NCI-H1092 treated with DMSO at 0.1 percent for 48 hours (cell line): ENCODE measurements at regions not wholly inside any gene's neighbourhood (a gene's known extent, or its start where the extent isn't known, plus 50 kb on each side); places are given as distances from the start of the nearest gene placed in this dataset.
"Not testable (repeated sequence)": the region's sequence is repeated elsewhere in the genome, so short reads cannot be mapped to it uniquely, and the experiment has no call there.

Source experiments
- DNase-seq: peaks from one replicate; lab custom pipeline; 2025; lab: John Stamatoyannopoulos, UW

DNA sequence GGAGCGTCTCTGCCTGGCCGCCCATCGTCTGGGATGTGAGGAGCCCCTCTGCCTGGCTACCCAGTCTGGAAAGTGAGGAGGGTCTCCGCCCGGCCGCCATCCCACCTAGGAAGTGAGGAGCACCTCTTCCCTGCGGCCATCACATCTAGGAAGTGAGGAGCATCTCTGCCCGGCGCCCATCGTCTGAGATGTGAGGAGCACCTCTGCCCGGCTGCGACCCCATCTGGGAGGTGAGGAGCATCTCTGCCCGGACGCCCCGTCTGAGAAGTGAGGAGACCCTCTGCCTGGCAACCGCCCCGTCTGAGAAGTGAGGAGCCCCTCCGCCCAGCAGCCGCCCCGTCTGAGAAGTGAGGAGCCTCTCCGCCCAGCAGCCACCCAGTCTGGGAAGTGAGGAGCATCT lies 84.5 kb downstream of the IDS start:
- DNase-seq, result not testable (repeated sequence)

DNA sequence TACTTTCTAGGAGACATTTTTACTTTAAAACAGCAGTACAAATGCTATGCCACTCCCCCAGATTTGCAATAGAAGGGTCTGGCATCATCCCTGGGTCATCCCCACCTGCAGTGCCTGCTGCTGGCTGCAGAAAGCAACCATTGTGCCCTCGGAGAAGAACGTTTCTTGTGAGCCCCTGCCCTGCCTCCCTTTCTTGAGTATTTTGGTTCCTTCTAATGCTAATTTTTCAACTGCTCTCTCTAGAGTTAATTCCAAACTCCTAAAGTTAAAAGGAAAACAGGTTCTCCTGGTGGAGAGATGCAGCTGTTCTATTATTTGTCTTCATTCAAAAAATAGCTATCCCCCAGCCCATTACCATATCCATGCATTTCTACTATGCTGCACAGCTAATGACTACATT lies 107.1 kb downstream of the IDS start:
- no peak for DNase-seq

- peak; percentile 7 for DNase-seq
Observed at GRCh38 chrX:149392921-149393320, 112.2 kb downstream of the IDS start.

GRCh38 chrX:149383852-149384251 lies 121.3 kb downstream of the IDS start:
- DNase-seq, result no peak

DNA sequence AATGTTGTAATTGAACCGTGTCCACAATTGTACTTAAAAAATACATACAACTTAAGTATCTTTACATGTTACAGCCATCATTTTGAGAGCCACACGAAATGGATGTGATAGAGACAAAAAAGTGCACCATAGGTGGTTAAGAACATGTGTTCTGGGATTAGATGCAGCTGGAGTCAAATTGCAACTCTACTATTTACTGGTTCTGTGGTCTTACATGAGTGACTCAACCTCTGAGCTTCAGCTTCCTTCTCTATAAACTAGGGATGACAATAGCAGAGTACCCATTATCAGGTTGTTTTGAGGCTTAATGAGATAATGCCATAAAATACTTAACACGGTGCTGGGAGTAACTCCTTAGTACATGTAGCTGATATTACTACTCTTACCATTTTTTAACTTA lies 130.4 kb downstream of the IDS start:
- no peak for DNase-seq

- DNase-seq, result no peak
Observed at GRCh38 chrX:149372866-149373265, 132.2 kb downstream of the IDS start.

DNA sequence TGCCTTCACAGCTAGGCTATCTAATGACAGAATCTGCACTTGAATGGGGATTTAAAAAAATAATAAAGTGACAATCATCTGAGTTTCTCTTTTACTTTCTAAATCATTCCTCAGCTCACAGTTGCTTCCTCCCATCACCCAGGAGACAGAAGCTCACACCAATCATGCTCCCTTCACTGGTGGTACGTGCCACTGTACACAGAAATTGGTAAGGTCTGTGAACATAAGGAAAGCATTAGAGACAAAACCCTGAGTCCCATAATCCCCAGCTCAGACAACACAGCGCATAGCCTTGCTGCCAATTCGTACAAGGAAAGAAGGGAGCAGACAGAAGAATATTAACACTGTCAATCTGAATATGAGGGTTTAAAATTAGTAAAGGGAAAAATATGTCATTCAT lies 133.1 kb downstream of the IDS start:
- no peak for DNase-seq

GRCh38 chrX:149370097-149370496 lies 135.0 kb downstream of the IDS start:
- no peak for DNase-seq

DNA sequence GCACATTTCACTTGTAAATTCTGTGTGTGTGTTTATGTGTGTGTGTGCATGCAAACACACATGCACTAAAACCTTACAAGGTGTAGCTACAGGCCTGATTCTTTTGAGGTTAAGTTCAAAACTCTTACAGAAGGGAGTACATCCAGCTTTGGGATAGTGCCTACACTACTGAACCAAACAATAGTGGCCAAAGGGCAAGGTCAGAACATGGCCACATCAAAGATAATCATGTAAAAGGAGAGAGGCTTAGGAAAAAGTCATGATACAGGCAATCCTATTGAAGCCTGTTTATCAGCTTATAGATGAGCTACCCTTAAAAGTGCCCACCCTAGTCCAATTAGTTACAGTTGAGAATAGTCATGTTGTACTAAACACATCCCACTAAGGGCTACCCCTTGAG lies 139.6 kb downstream of the IDS start:
- no peak for DNase-seq

DNA sequence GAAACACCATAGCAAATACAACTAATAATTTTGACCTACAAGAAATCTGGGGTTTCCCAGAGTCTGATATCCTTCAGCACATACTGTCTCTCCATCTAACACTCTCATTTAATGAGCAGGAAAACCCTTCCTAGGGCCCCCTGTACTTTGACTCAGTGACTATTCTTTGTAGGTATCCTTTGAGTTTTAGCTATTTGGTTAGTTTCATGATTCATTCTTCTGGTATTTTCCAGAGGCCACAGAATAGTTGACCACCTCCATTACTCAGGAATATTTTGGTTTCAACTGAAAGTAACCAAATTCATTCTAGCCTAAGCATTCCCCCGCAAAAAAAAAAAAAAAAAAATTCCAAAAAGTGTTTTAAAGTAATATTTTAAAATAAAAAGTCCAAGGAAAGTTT lies 140.0 kb downstream of the IDS start:
- no peak for DNase-seq

DNA sequence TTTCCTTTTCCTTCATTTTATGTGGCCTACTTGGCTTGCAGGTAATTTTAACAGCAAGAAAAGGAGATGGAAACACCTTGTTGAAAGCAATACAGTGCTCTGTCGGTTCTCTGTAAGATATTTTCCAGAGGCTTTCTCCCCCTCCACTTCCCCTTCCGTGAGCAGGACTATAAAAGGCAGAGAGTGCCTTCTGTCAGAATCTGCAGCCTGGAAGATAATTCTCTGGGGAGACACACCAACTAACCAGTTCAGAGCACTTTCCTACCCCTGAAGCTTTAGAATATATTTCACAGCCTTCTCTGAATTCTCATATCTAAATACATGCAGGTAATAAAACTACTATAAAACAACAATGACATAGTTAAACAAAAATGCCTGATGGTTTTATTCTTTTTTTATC lies 141.1 kb downstream of the IDS start:
- DNase-seq, result no peak

DNA sequence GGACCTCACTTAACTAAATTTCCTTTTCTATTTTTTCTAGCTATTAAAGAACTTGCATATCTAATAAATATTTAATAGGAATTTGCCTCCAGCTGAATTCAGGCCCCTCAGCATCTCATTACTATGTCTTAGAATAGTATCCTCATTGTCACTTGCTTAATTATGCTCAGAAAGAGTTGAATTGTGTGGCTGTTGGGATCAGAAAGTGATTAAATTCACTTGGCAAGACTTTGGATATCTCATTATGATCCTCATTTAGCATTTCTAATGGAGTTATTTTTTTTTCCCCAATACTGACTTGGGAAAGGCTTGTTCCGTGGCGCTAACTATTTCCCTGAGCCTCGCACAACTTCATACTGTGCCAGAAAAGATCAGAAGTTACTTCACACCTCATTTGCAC lies 158.8 kb downstream of the IDS start:
- no peak for DNase-seq

DNA sequence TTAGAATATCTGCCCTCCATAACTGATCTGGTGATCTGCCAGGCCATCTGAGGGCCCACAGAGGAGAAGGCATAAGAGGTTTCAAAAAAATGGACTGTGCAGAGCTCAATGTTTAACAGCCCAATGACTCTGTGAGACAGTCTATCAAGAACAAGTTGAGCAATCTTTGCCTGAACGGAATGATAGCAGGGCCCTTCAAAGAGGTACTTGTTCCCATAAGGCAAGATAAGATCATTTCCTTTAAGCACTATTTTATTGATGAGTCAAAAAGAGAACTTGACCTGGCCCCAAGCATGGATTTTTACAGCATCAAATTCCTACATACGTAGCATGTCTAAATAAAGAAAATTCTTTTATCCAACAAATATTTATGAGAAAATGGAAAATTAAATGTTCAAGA lies 182.8 kb downstream of the IDS start:
- DNase-seq, result no peak

DNA sequence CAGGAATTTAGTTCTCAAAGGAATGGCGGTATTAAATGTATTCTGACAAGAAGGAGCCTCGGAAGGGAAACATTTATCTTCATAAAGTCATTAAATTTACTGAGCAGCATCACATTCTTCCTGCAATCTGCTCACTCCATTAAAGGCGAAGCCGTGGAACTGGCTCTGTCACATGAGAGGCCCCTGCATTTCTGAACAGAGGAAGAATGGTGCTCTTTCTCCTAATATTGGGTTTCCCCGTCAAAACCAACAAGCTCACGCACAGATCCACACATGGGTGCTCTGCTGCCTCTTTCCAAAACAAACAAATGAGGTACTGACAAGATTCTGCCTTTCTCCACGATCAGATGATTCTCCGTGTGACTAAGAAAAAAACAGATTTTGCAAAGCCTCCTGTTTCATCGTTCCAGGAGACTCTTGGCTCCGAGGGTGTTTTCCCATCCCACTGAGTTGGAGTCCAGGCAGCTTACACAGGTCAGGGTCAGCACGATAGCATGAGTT lies 191.2 kb downstream of the IDS start:
- no peak for DNase-seq

DNA sequence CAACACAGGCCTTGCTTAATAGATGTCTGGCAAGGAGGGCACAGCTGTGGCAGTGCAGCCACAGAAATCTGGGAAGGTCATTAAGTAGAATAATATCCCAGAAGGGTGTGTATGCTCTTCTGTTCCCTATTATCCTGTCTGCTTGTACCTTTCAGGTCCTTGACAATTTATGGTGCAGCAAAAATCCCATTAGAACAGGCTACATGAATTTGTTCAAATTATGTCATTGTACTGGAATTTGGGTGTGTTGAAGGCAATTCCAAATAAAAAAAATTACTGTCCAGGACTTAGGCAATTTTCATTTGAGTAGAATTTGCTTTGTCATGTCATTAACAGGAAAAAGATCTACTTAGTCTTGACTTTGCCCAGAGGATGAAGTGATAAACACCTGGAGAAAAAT lies 192.1 kb downstream of the IDS start:
- DNase-seq, result no peak

- no peak for DNase-seq
Observed at GRCh38 chrX:149312097-149312496, 193.0 kb downstream of the IDS start.

DNA sequence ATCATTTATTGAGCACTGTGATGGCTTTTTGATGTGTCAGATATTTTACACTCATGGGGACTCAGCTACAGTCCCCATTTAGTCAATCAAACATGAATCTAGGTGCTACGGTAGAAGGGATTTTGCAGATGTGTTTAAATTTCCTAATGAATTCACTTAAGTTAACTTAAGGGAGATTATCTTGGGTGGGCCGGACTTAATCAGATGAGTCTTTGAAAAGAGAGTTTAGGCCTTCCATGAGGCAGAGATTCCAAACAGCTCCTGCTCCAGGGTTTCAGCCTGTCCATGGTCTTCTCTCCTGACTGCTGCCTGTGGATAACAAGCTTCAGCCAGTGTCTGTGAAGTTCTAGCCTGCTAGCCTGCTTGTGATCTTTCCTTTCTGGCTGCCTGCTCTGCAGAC lies 202.4 kb downstream of the IDS start:
- no peak for DNase-seq

DNA sequence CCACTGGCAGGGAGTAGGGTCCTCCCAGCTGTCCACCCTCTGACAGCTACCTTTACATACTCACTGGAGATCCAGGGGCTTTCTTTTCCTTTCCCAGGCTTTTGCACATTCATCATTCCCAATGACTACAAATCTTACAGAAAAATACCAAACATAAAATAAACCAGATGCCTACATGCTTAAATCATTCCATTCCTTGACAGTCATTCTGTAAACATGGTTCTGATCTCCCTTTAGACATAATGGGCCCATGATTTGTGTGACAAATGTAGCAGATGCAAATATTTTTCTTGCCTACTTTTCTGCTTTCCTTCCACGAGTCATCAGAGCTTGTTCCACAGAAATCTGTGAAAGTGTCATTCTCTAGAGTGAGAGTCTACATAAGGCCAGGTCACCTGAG lies 207.0 kb downstream of the IDS start:
- no peak for DNase-seq

- no peak for DNase-seq
Observed at GRCh38 chrX:149296092-149296491, 209.0 kb downstream of the IDS start.

DNA sequence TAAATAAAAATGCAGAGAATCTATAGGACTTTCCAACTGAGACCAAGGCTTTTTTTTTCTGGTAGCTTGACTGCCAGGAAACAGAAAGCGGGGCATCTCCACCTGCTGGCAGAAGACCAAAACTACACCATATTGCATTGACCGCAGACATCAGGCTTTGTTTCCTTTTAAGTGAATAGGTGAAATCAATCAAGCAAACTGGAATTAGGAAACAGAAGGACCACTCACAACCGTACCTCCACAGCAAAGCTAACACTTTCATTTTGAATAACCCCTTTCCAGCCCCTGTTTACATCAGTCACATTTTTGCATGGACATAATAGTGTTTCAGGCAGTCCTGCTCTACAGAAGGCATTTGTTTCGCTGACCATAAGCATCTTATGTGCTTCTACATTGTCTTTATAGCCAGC lies 218.2 kb downstream of the IDS start:
- DNase-seq, result peak; percentile 25

GRCh38 chrX:149284616-149285015 lies 220.5 kb downstream of the IDS start:
- no peak for DNase-seq

DNA sequence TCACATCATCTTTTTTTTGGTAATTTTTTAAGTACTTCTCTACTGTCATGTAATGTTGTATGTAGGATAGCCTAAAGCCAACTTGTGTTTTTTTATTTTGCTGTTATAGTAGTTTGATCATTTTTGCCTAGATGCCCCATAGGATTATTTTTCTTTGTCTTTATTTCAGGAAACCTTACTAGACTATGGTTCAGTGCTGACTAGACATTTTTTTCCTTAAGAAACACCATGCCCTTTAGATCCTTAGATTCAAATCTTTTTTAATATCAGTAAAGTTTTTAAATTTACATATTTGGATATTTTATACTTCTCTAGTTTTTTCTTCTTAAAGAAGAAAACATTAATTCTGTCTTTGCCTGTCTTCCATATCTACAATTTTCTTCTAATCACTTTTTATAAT lies 221.3 kb downstream of the IDS start:
- DNase-seq, result no peak

GRCh38 chrX:149282909-149283308 lies 222.2 kb downstream of the IDS start:
- DNase-seq, result no peak

DNA sequence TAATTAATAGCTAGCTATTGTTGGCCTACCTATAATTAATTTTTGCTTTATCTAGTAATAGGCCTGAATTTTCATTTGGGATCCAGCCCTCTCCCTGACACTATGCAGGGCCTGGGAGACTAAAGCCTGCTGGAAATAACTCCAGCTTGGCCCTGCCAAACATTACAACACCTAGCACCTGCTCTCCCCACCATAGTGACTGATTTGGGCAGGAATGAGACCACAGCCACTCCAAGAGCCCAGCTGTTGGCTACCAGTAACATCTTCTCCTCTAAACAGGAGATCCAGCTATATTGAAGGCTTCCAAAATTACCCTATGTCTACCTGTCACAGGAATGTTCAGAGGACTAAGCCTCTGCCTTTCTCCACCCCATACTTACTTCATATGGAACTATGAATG lies 225.1 kb downstream of the IDS start:
- no peak for DNase-seq

DNA sequence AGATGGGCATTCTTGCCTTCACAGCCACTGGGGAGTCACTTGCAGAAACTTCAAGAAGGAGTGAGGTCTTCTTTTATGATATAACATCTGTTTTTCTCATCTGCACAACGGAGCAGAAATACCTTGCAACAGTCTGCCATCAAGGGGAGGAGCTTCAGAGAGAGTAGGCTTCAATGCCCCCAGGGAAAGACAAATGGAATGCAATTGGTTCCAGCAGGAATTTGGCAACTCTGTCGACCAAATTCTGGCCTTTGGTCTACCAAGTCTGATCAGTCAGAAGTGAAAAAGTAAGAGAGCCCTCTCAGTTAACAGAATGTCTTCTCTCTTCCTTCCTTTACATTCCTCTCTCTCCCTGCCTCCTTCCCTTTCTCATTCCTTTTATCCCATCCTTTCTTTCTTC lies 229.3 kb downstream of the IDS start:
- DNase-seq, result no peak
